H9 (cell line): ENCODE measurements at regions not wholly inside any gene's neighbourhood (a gene's known extent, or its start where the extent isn't known, plus 50 kb on each side); places are given as distances from the start of the nearest gene placed in this dataset.

Experiments
- DNase-seq: peaks from one replicate; pipeline ENCODE4 v3.0.0-alpha.2; 2017
- H2AFZ ChIP-seq: one replicate; pipeline ENCODE4 v1.6.1; 2013; ENCODE audit warnings: mild to moderate bottlenecking, low read length, control low read depth, moderate library complexity
- H2AK5ac ChIP-seq: 2 replicates; pipeline ENCODE4 v1.6.1; 2013; ENCODE audit warnings: low read length, control low read depth, mixed read lengths; ENCODE audit not compliant: insufficient read length
- H2BK120ac ChIP-seq: one replicate; pipeline ENCODE4 v1.6.1; 2013; ENCODE audit warnings: low read depth, mild to moderate bottlenecking, low read length, control low read depth, inconsistent platforms; ENCODE audit not compliant: poor library complexity, severe bottlenecking
- H2BK12ac ChIP-seq: 2 replicates; pipeline ENCODE4 v1.6.1; 2013; ENCODE audit warnings: low read length, control low read depth, mixed read lengths, low read depth; ENCODE audit not compliant: insufficient read length
- H2BK15ac ChIP-seq: 2 replicates; pipeline ENCODE4 v1.6.1; 2013; ENCODE audit warnings: low read depth, low read length, control low read depth
- H2BK20ac ChIP-seq: one replicate; pipeline ENCODE4 v1.6.1; 2013; ENCODE audit warnings: low read depth, mild to moderate bottlenecking, low read length, control low read depth, inconsistent platforms; ENCODE audit not compliant: poor library complexity, severe bottlenecking
- H2BK5ac ChIP-seq: 2 replicates; pipeline ENCODE4 v1.6.1; 2013; ENCODE audit warnings: low read length, control low read depth, mixed read lengths; ENCODE audit not compliant: insufficient read length
- H3K14ac ChIP-seq: 2 replicates; pipeline ENCODE4 v1.6.1; 2013; ENCODE audit warnings: low read length, control low read depth; ENCODE audit not compliant: insufficient read depth
- H3K18ac ChIP-seq: 2 replicates; pipeline ENCODE4 v1.6.1; 2013; ENCODE audit warnings: low read depth, mild to moderate bottlenecking, mixed read lengths, low read length, control low read depth; ENCODE audit not compliant: insufficient read length
- H3K23ac ChIP-seq: 2 replicates; pipeline ENCODE4 v1.6.1; 2013; ENCODE audit warnings: low read length, control low read depth, mixed read lengths, low read depth; ENCODE audit not compliant: insufficient read length
- H3K23me2 ChIP-seq: 2 replicates; pipeline ENCODE4 v1.6.1; 2013; ENCODE audit warnings: low read depth, mild to moderate bottlenecking, mixed read lengths, low read length, control low read depth; ENCODE audit not compliant: insufficient read length, poor library complexity, severe bottlenecking
- H3K27ac ChIP-seq: 2 replicates; pipeline ENCODE4 v1.5.1; 2013; ENCODE audit warnings: low read length, control low read depth, mixed read lengths, low read depth; ENCODE audit not compliant: insufficient read length
- H3K27me3 ChIP-seq: 2 replicates; pipeline ENCODE4 v1.6.1; 2013; ENCODE audit warnings: low read length, control low read depth, inconsistent platforms; ENCODE audit not compliant: insufficient read depth
- H3K4ac ChIP-seq: 2 replicates; pipeline ENCODE4 v1.6.1; 2013; ENCODE audit warnings: low read depth, mild to moderate bottlenecking, control low read depth, inconsistent platforms, low read length, moderate library complexity
- H3K4me1 ChIP-seq: 2 replicates; pipeline ENCODE4 v1.6.1; 2013; ENCODE audit warnings: low read length, control low read depth, inconsistent platforms; ENCODE audit not compliant: insufficient read depth
- H3K4me2 ChIP-seq: 2 replicates; pipeline ENCODE4 v1.6.1; 2013; ENCODE audit warnings: low read length, control low read depth, mixed read lengths; ENCODE audit not compliant: insufficient read length, insufficient read depth
- H3K56ac ChIP-seq: 2 replicates; pipeline ENCODE4 v1.6.1; 2013; ENCODE audit warnings: low read depth, mild to moderate bottlenecking, mixed read lengths, low read length, control low read depth; ENCODE audit not compliant: insufficient read length
- H3K79me1 ChIP-seq: 2 replicates; pipeline ENCODE4 v1.6.1; 2013; ENCODE audit warnings: low read depth, mild to moderate bottlenecking, moderate library complexity, low read length, control low read depth, inconsistent platforms; ENCODE audit not compliant: insufficient read depth, poor library complexity, severe bottlenecking
- H3K79me2 ChIP-seq: 2 replicates; pipeline ENCODE4 v1.6.1; 2013; ENCODE audit warnings: low read length, control low read depth, inconsistent platforms; ENCODE audit not compliant: insufficient read depth
- H3K9ac ChIP-seq: 2 replicates; pipeline ENCODE4 v1.6.1; 2013; ENCODE audit warnings: low read length, control low read depth, mixed read lengths; ENCODE audit not compliant: insufficient read length; ENCODE audit errors: extremely low read depth
- H3K9me3 ChIP-seq: one replicate; pipeline ENCODE4 v1.6.1; 2013; ENCODE audit warnings: low read depth, low read length, inconsistent platforms; ENCODE audit not compliant: control insufficient read depth
- H3T11ph ChIP-seq: one replicate; pipeline ENCODE4 v1.6.1; 2013; ENCODE audit warnings: mild to moderate bottlenecking, low read length, control low read depth, inconsistent platforms
- H4K20me1 ChIP-seq: one replicate; pipeline ENCODE4 v1.6.1; 2013; ENCODE audit not compliant: control insufficient read depth, insufficient read length, insufficient read depth
- H4K5ac ChIP-seq: 2 replicates; pipeline ENCODE4 v1.6.1; 2013; ENCODE audit warnings: low read depth, mild to moderate bottlenecking, mixed read lengths, low read length, control low read depth; ENCODE audit not compliant: insufficient read length
- H4K8ac ChIP-seq: replicated peaks from 2 replicates; pipeline ENCODE4 v1.6.1; 2013; ENCODE audit warnings: low read length, control low read depth, mixed read lengths, low read depth; ENCODE audit not compliant: insufficient read length
- H4K91ac ChIP-seq: 2 replicates; pipeline ENCODE4 v1.6.1; 2013; ENCODE audit warnings: low read depth, mild to moderate bottlenecking, moderate library complexity, mixed read lengths, low read length, control low read depth; ENCODE audit not compliant: insufficient read length
- H3K27ac Mint-ChIP-seq, 3 experiments: 2 replicates in 2 of 3; 3 replicates in 1 of 3; pipeline ENCODE4 v1.8.0; 2020 to 2021; ENCODE audit warnings: mixed read lengths in 3 of 3, mild to moderate bottlenecking in 1 of 3, moderate library complexity in 1 of 3
- H3K27me3 Mint-ChIP-seq: 2 replicates; pipeline ENCODE4 v1.8.0; 2021; ENCODE audit warnings: low read depth, mild to moderate bottlenecking, moderate library complexity, mixed read lengths
- H3K36me3 Mint-ChIP-seq, 3 experiments: 2 replicates in 2 of 3; 3 replicates in 1 of 3; pipeline ENCODE4 v1.8.0; 2020 to 2021; ENCODE audit warnings: low read depth in 3 of 3, mixed read lengths in 3 of 3; ENCODE audit not compliant: insufficient read depth in 1 of 3
- H3K4me1 Mint-ChIP-seq, 2 experiments: 2 replicates each; pipeline ENCODE4 v1.8.0; 2020; ENCODE audit warnings: mixed read lengths in 2 of 2
- H3K4me3 Mint-ChIP-seq, 2 experiments: 2 replicates in 1 of 2; 3 replicates in 1 of 2; pipeline ENCODE4 v1.8.0; 2020 to 2021; ENCODE audit warnings: mild to moderate bottlenecking in 2 of 2, mixed read lengths in 2 of 2, moderate library complexity in 1 of 2
- H3K9me3 Mint-ChIP-seq, 2 experiments: 2 replicates in 1 of 2; 3 replicates in 1 of 2; pipeline ENCODE4 v1.8.0; 2020; ENCODE audit warnings: mild to moderate bottlenecking in 2 of 2, mixed read lengths in 2 of 2, moderate library complexity in 1 of 2
- CTCF ChIP-seq: fragments of 200-600 bp; sonication (generic); conservative IDR thresholded peaks from 3 replicates; pipeline ENCODE4 v1.8.0; 2021; ENCODE audit warnings: antibody characterized with exemption, mild to moderate bottlenecking
- WGBS: extraction: QIAGEN DNeasy Blood & Tissue Kit; methylation state at CpG from one replicate; pipeline ENCODE4 v1.1.7; 2013; ENCODE audit warnings: missing lambda C conversion rate, low lambda C conversion rate, mixed read lengths; ENCODE audit not compliant: insufficient read length; ENCODE audit errors: extremely low coverage; 5-methylcytosine and 5-hydroxymethylcytosine counted together

GRCh38 chr4:156634612-156635011, 337.0 kb downstream of the PDGFC start:
- H3K27me3 ChIP-seq, result no peaks in the 10 kb centered on the region
- Mint-ChIP-seq H3K27ac (no peak overlapping the region), H3K4me3 (no peak overlapping the region), H3K36me3 (peaks cover 2 to 6% (median 3%) of the 10 kb centered on the region in 3 experiments; a peak in 5 of 7 replicates), H3K4me1 (peaks cover 10 to 21% of the 10 kb centered on the region in 2 experiments), H3K27me3 (no peaks in the 10 kb centered on the region), H3K9me3 (peaks cover 8 to 10% of the 10 kb centered on the region in 2 experiments; a peak in 4 of 5 replicates)
- H4K5ac ChIP-seq, result no peak overlapping the region
- no peak overlapping the region for H2BK20ac ChIP-seq
- no peaks in the 10 kb centered on the region for H3K23me2 ChIP-seq
- DNase-seq, result no peak
- no peak for TF ChIP-seq CTCF
- H3K18ac ChIP-seq, result no peak overlapping the region
- H2AFZ ChIP-seq, result no peak overlapping the region
- H3K27ac ChIP-seq, result no peak overlapping the region
- no peak overlapping the region for H3K4ac ChIP-seq
- no peak overlapping the region for H3K9ac ChIP-seq
- H3K23ac ChIP-seq, result no peak overlapping the region
- no CpG with 5 or more reads among the region's 1 CpG for WGBS
- H3K79me2 ChIP-seq, result no peaks in the 10 kb centered on the region
- H3K14ac ChIP-seq, result no peak overlapping the region
- no peak overlapping the region for H3K56ac ChIP-seq
- no peaks in the 10 kb centered on the region; the same call in 1 of the 2 replicates for H3K4me1 ChIP-seq
- no peak overlapping the region for H3K4me2 ChIP-seq
- no peak overlapping the region for H3T11ph ChIP-seq
- no peaks in the 10 kb centered on the region for H4K20me1 ChIP-seq
- H2BK12ac ChIP-seq, result no peak overlapping the region
- H3K9me3 ChIP-seq, result no peaks in the 10 kb centered on the region
- H2BK5ac ChIP-seq, result no peak overlapping the region
- no peak overlapping the region for H4K91ac ChIP-seq
- H2BK15ac ChIP-seq, result no peak overlapping the region
- no peaks in the 10 kb centered on the region for H3K79me1 ChIP-seq
- H2AK5ac ChIP-seq, result no peak overlapping the region
- H2BK120ac ChIP-seq, result no peak overlapping the region
- H4K8ac ChIP-seq, result no peak overlapping the region
